ENCODE measurements at regions not wholly inside any gene's neighbourhood (a gene's known extent, or its start where the extent isn't known, plus 50 kb on each side); places are given as distances from the start of the nearest gene placed in this dataset.

GRCh38 chr16:49910541-49911071 lies 54.7 kb upstream of the ZNF423 start:
- peak; percentile 18 for DNase-seq
- Mint-ChIP-seq H3K4me1 (peaks cover 45% of the 10 kb centered on the region), H3K4me3 (no peak overlapping the region), H3K27ac (peak overlapping the region; percentile 28), H3K9me3 (peaks cover 3% of the 10 kb centered on the region), H3K36me3 (ENCODE audit: low read depth) (no peaks in the 10 kb centered on the region), H3K27me3 (ENCODE audit: low read depth, poor library complexity) (peaks cover 6% of the 10 kb centered on the region)
- TF ChIP-seq, protein P1, sequence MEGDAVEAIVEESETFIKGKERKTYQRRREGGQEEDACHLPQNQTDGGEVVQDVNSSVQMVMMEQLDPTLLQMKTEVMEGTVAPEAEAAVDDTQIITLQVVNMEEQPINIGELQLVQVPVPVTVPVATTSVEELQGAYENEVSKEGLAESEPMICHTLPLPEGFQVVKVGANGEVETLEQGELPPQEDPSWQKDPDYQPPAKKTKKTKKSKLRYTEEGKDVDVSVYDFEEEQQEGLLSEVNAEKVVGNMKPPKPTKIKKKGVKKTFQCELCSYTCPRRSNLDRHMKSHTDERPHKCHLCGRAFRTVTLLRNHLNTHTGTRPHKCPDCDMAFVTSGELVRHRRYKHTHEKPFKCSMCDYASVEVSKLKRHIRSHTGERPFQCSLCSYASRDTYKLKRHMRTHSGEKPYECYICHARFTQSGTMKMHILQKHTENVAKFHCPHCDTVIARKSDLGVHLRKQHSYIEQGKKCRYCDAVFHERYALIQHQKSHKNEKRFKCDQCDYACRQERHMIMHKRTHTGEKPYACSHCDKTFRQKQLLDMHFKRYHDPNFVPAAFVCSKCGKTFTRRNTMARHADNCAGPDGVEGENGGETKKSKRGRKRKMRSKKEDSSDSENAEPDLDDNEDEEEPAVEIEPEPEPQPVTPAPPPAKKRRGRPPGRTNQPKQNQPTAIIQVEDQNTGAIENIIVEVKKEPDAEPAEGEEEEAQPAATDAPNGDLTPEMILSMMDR (IDR thresholded peaks at IDR 0.05), result no peak

GRCh38 chr16:49911430-49911829 lies 55.5 kb upstream of the ZNF423 start:
- Mint-ChIP-seq H3K27ac (no peak overlapping the region), H3K36me3 (ENCODE audit: low read depth) (no peaks in the 10 kb centered on the region), H3K27me3 (ENCODE audit: low read depth, poor library complexity) (peaks cover 6% of the 10 kb centered on the region), H3K4me3 (no peak overlapping the region), H3K9me3 (peaks cover 3% of the 10 kb centered on the region), H3K4me1 (peaks cover 45% of the 10 kb centered on the region)
- no peak for DNase-seq
- TF ChIP-seq, protein P1 (IDR thresholded peaks at IDR 0.05), result no peak

DNA sequence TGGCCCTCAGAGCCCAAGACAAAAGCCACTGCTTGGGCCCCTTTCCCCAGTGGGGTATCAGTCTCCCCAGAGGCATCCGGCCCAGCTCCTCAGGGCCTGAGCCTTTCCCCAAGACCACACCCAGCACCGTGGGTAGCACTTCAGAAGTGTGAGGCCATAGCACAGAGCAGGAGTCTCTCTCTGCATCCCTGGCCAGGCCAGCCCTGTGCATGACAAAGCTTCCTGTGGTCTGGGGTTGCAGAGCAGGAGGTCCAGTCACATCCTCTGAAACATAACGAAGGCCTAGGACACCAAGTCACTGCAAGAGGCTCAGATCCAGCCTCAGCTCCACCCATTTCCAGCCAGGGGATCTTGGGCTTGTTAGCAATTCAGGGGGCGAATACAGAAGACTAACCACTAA lies 56.8 kb upstream of the ZNF423 start:
- H3K4me1 Mint-ChIP-seq, result peaks cover 45% of the 10 kb centered on the region

DNA sequence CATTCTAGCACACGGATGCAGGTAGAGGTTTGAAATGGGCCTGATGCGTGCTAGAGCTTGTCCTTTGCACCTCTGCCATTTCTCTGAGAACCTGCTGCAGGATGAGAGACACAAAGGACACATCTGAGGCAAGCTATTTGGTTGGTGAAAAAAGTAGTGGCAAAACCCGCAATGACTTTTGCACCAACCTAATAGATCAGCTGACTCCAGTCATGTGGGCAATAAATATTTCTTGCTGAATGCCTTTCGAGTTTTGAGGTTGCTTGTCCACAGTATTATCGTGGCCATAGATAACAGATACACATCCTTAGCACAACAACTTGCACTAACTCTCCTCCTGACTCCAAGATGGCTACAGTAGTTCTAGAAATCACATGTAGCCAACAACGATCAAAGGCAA lies 57.8 kb upstream of the ZNF423 start:
- DNase-seq, result no peak
- Mint-ChIP-seq H3K27ac (no peak overlapping the region), H3K27me3 (ENCODE audit: low read depth, poor library complexity) (peaks cover 5% of the 10 kb centered on the region), H3K4me1 (peaks cover 39% of the 10 kb centered on the region), H3K9me3 (peaks cover 3% of the 10 kb centered on the region), H3K4me3 (no peak overlapping the region), H3K36me3 (ENCODE audit: low read depth) (no peaks in the 10 kb centered on the region)
- TF ChIP-seq, protein P1 (IDR thresholded peaks at IDR 0.05), result no peak

More for the DNA sequence above, 56.8 kb upstream of the ZNF423 start:
- Mint-ChIP-seq H3K27ac (no peak overlapping the region), H3K4me3 (no peak overlapping the region), H3K9me3 (peaks cover 3% of the 10 kb centered on the region), H3K36me3 (ENCODE audit: low read depth) (no peaks in the 10 kb centered on the region), H3K27me3 (ENCODE audit: low read depth, poor library complexity) (peaks cover 6% of the 10 kb centered on the region)
- TF ChIP-seq, protein P1 (IDR thresholded peaks at IDR 0.05), result no peak
- no peak for DNase-seq

DNA sequence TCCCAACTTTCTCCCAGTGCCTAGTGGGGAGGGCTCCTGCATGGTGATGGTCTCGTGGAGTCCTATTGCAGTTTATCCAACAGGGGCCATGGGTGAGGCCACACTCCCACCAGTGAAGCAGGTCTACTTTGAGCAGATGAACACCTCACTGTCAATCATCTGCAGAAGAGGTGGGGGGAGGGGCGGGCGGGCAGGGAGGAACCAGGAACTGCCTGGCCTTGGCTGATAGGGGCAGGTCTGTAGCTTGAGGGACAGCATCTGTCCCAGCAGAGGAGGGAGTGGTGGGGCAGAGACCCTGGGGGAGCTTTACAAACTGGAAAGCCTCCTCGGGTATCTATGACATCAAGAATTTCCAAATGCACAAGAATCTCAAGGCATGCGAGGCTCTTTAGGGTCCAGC lies 58.7 kb upstream of the ZNF423 start:
- TF ChIP-seq, protein P1 (IDR thresholded peaks at IDR 0.05), result no peak
- DNase-seq, result no peak
- Mint-ChIP-seq H3K36me3 (ENCODE audit: low read depth) (no peaks in the 10 kb centered on the region), H3K27ac (no peak overlapping the region), H3K9me3 (peaks cover 3% of the 10 kb centered on the region), H3K4me3 (no peak overlapping the region), H3K27me3 (ENCODE audit: low read depth, poor library complexity) (peaks cover 7% of the 10 kb centered on the region), H3K4me1 (peaks cover 37% of the 10 kb centered on the region)

DNA sequence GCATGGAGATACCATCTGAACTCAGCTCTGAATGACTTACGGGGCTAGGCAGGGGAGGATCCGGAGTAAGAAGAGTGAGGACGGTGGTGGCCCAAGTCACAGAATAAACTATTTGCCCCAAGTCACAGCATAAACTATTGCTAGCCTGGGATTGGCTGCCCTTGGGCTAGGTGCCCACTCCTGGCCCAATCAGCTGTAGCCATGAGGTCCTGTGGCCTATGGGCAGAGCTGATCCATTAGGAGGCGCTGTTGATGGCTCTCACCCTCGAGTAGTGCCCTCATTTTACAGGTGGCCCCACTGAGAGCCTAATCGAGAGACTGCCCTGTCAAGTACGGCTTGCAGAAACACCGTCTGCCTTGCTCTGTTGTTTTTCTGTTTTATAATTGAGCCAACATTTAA lies 62.3 kb upstream of the ZNF423 start:
- peaks cover 26% of the 10 kb centered on the region for H3K4me1 Mint-ChIP-seq
- H3K27ac Mint-ChIP-seq, result no peak overlapping the region
- TF ChIP-seq, protein P1 (IDR thresholded peaks at IDR 0.05), result no peak
- H3K36me3 Mint-ChIP-seq (ENCODE audit: low read depth), result no peaks in the 10 kb centered on the region
- no peak overlapping the region for H3K4me3 Mint-ChIP-seq
- DNase-seq, result no peak
- peaks cover 14% of the 10 kb centered on the region for H3K27me3 Mint-ChIP-seq (ENCODE audit: low read depth, poor library complexity)
- no peaks in the 10 kb centered on the region for H3K9me3 Mint-ChIP-seq
